ENCODE measurements at regions not wholly inside any gene's neighbourhood (a gene's known extent, or its start where the extent isn't known, plus 50 kb on each side); places are given as distances from the start of the nearest gene placed in this dataset.

DNA sequence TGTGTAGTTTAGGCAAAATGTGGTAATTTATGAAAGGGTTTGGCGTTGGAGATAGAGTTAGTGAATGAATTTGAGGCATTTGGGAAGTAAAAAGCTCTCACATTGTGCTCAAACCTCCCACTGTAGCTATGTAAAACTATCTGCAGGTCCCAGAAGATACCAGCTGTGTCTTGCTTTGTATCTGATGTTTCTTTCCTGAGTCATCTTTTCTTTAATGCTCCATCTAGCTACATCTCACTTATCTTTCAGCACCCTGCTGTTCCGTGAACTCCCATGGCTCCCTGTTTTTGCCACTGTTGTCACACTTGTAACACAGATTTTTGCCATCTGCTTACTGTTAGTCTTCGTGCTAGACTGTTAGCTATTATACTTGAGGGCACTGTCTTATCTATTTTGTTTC, 253.1 kb downstream of the NPR3 start:
- TF ChIP-seq, protein P1, sequence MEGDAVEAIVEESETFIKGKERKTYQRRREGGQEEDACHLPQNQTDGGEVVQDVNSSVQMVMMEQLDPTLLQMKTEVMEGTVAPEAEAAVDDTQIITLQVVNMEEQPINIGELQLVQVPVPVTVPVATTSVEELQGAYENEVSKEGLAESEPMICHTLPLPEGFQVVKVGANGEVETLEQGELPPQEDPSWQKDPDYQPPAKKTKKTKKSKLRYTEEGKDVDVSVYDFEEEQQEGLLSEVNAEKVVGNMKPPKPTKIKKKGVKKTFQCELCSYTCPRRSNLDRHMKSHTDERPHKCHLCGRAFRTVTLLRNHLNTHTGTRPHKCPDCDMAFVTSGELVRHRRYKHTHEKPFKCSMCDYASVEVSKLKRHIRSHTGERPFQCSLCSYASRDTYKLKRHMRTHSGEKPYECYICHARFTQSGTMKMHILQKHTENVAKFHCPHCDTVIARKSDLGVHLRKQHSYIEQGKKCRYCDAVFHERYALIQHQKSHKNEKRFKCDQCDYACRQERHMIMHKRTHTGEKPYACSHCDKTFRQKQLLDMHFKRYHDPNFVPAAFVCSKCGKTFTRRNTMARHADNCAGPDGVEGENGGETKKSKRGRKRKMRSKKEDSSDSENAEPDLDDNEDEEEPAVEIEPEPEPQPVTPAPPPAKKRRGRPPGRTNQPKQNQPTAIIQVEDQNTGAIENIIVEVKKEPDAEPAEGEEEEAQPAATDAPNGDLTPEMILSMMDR (IDR thresholded peaks at IDR 0.05; ENCODE audit: borderline replicate concordance, control extremely low read depth, extremely low read depth, insufficient read depth, missing control alignments) = no peak
- in situ Hi-C loops (cut with MboI; ENCODE audit: low sequenced_read_pairs, unreplicated experiment) = no loop called here
- no peak for DNase-seq (ENCODE audit: low spot score)

DNA sequence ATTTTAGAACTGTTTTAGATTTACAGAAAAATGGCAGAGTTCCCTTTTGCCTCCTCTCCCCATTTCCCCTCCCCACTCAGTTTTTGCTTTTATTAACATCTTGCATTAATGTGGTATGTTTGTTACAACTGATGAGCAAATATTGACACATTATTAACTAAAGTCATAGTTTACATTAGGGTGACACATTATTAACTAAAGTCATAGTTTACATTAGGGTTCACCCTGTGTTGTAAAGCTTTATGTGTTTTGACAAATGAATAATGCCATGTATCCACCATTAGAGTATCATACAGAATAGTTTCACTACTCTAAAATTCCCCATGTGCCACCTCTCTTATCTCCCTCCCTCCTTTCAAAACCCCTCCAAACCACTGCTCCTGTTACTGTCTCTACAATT, 262.5 kb downstream of the NPR3 start:
- in situ Hi-C loops (cut with MboI; ENCODE audit: low sequenced_read_pairs, unreplicated experiment) = no loop called here
- TF ChIP-seq, protein P1 (IDR thresholded peaks at IDR 0.05; ENCODE audit: borderline replicate concordance, control extremely low read depth, extremely low read depth, insufficient read depth, missing control alignments) = no peak
- no peak for DNase-seq (ENCODE audit: low spot score)

DNA sequence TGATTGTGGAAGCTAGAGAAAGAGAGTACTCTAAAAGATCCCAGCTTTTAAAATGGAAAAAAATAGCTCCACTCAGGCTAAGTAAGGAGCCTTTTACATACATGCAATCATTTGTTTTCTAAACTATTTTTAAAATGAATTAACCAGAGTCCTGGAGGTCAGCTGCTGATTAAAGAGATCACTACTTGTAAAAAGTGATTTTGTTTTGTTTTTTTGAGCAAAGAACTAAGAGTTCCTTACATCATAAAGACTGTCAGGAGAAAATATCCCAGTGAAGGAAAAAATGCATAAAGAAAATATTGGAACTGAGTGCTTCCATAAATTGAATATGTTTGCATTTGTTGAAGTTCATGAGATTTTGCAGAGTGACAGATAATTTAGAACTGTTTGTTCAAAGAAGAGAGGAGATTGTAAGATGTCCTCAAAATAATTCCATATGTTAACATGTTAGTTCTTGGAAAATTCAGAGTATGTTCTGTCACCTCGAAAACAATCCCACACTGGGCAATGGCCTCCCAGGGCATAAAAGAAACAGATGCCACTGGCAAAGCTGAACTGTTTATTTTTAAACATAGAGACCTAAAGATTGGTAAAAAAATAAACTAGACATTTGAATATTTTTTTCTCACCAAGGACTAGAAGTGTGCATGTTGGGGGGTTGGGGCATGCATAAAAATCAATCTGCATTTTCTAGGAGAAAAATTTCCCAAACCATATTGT, 264.7 kb downstream of the NPR3 start:
- no peak for DNase-seq (ENCODE audit: low spot score)
- TF ChIP-seq, protein P1 (IDR thresholded peaks at IDR 0.05; ENCODE audit: borderline replicate concordance, control extremely low read depth, extremely low read depth, insufficient read depth, missing control alignments) = no peak
- in situ Hi-C loops (cut with MboI; ENCODE audit: low sequenced_read_pairs, unreplicated experiment) = no loop called here

DNA sequence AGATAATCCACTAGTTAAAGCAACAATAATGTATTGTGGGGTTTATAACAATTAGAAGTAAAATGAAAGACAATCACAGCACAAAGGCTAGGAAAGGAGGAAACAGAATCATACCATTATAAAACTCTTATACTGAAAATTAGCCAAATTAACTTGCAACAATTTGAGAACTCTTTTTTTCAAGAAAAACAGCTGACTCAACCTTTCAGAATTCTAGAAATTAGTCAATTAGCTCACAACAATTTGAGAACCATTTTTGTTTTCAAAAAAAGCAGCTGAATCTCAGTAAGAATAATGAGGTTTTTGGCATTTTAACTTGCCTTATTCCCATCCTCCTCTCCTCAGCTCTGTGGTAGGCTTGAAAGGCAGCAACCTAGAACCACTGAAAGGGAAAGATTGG, 269.9 kb downstream of the NPR3 start:
- in situ Hi-C loops (cut with MboI; ENCODE audit: low sequenced_read_pairs, unreplicated experiment) = no loop called here
- no peak for DNase-seq (ENCODE audit: low spot score)
- TF ChIP-seq, protein P1 (IDR thresholded peaks at IDR 0.05; ENCODE audit: borderline replicate concordance, control extremely low read depth, extremely low read depth, insufficient read depth, missing control alignments) = no peak

DNA sequence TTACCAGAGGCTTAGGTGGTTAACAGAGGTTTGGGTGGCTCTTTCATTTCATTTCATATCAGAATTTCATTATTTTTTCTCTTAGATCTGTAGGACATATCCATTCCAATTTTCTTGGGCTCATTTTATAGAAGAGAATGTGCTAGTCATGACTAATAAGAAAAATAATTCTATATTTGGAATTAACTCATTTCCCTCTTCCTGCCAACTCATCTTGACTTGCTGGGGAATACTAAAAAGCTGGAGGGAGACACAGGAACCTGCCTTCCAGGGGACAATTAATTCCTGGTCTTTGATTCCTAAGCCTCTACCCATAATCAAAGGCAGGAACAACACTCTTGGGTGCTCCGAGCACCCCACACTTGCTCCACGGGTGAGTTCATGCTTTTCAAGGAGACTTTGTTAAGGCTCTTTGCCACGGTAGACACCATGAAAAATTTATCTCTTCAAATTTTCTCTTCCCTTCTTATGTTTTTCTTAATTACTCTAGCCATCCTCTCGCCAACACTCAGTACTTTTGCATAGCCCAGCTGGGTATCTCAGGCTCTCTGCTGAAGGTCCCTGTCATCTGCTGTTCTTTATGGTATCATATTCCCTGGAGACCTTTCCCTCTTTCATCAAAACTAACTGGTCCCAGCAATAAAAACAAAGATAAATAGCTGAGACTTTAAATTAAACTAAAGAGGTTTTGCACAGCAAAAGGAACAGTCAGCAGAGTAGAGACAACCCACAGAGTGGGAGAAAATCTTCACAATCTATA, 273.9 kb downstream of the NPR3 start:
- in situ Hi-C loops (cut with MboI; ENCODE audit: low sequenced_read_pairs, unreplicated experiment) = no loop called here
- TF ChIP-seq, protein P1 (IDR thresholded peaks at IDR 0.05; ENCODE audit: borderline replicate concordance, control extremely low read depth, extremely low read depth, insufficient read depth, missing control alignments) = no peak
- no peak for DNase-seq (ENCODE audit: low spot score)

DNA sequence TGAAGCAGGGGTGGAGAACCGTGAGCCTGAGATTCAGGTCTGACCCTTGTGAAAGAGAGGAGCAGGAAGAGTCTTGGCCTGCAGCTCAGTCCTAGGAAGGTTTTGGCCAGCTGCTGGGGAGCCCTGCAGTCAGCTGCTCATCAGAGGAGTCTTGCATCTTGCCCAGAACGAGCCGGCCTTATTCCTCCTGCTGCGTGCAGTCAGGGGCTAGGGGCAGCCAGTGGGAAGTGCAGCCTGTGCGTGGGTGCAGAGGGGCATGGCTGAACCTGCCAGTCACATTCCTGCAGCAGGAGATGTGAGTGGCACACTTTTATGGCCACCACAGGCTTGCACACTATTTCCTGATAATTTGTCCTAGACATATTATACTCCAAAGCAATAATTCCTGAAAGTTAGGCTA, 278.7 kb downstream of the NPR3 start:
- TF ChIP-seq, protein P1 (IDR thresholded peaks at IDR 0.05; ENCODE audit: borderline replicate concordance, control extremely low read depth, extremely low read depth, insufficient read depth, missing control alignments) = no peak
- in situ Hi-C loops (cut with MboI; ENCODE audit: low sequenced_read_pairs, unreplicated experiment) = no loop called here
- DNase-seq (ENCODE audit: low spot score) = no peak
